ENCODE measurements at regions not wholly inside any gene's neighbourhood (a gene's known extent, or its start where the extent isn't known, plus 50 kb on each side); places are given as distances from the start of the nearest gene placed in this dataset.

DNA sequence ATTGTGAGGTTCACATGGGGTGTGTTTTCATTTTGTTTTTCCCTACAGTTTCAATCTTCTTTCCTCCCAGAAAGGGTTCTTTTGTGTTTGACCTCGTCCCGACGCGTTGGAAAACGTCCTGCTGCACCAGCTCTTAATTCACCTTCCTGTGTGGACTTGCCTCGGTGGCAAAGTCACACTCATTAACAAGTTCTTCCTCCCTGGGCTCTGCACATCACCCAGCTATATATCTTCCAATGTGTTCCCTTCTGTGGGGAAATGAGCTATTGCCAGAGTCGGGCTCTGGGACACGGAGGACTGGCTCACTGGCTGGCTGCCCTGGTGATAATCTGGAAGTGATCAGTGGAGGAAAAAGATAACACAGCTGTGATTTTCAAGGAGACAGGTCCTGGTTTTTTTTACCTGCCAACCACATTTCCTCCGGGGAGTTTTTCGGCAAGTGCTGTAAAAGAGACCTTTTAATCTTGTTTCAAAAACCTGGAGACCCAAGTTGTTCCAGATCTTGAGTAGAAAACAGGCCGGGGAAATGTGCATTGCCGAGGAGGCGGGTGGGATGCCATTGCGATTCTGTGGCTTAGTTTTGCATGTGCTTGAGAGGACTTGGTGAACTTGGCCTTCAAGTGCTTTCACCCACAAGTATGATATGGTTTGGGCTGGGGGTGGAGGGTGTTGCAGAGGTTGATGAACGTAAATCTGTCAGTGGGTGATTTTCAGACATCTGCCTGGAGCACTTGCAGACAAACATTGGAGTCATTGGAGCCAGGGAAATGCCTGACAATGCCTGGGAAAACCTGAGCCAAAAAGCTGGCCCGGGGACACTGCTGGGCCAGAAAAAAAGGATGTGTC, 96.5 kb upstream of the CREB5 start:
- DNase-seq (ENCODE audit: low read depth in 1 of 2, low spot score in 2 of 2) (no peak), FAIRE-seq (no peak)
- TF ChIP-seq YY1 (IDR thresholded peaks at IDR 0.05; ENCODE audit: low read depth, low read length) (no peak), JUN (IDR thresholded peaks at IDR 0.05; ENCODE audit: low read depth, low read length) (no peak), CHD2 (IDR thresholded peaks at IDR 0.05; ENCODE audit: low read length) (no peak), EGR1 (IDR thresholded peaks at IDR 0.05; ENCODE audit: borderline replicate concordance, low read depth, low read length) (no peak), RFX5 (IDR thresholded peaks at IDR 0.05; ENCODE audit: borderline replicate concordance, low read depth, low read length) (no peak), POLR2AphosphoS5 (IDR thresholded peaks at IDR 0.05; ENCODE audit: low read depth, low read length) (no peak), RXRA (IDR thresholded peaks at IDR 0.05; ENCODE audit: insufficient read depth, low read depth, low read length) (no peak), CBX8 (IDR thresholded peaks at IDR 0.05; ENCODE audit: borderline replicate concordance, low read depth, low read length) (no peak), BCL11A (IDR thresholded peaks at IDR 0.05; ENCODE audit: low read depth in 2 of 2, low read length in 2 of 2) (no peak), TBP (IDR thresholded peaks at IDR 0.05; ENCODE audit: low read depth, low read length) (no peak), HDAC2 (IDR thresholded peaks at IDR 0.05; ENCODE audit: borderline replicate concordance in 1 of 2, low read depth in 2 of 2, low read length in 2 of 2) (no peak), KDM5A (IDR thresholded peaks at IDR 0.05; ENCODE audit: low read length) (no peak)
- TF ChIP-seq, protein P1, sequence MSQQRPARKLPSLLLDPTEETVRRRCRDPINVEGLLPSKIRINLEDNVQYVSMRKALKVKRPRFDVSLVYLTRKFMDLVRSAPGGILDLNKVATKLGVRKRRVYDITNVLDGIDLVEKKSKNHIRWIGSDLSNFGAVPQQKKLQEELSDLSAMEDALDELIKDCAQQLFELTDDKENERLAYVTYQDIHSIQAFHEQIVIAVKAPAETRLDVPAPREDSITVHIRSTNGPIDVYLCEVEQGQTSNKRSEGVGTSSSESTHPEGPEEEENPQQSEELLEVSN (IDR thresholded peaks at IDR 0.05) = no peak

More for the DNA sequence above, 96.5 kb upstream of the CREB5 start:
- no peaks in the 10 kb centered on the region for H3K27me3 ChIP-seq (replicated peaks in 1 of 4; ENCODE audit: control insufficient read depth in 3 of 4, extremely low read depth in 1 of 4, insufficient read depth in 3 of 4, low read length in 3 of 4)
- H2BK120ac ChIP-seq (replicated peaks; ENCODE audit: low read depth, low read length) = no peak overlapping the region
- no peak overlapping the region for H2AK5ac ChIP-seq (ENCODE audit: low read depth, low read length)
- ChIA-PET POLR2A (ENCODE audit: partially characterized antibody) (interaction anchor here (0.6 kb wide), 1 partner anchor 95 kb away, joined by 3 read pairs; no protein-coding TSS in a partner anchor), CTCF (ENCODE audit: partially characterized antibody) (interaction anchor here (1.1 to 2.7 kb wide), 5 partner anchors 10 to 47 kb away, joined by 3 to 9 read pairs (median 4); no protein-coding TSS in a partner anchor)
- no peaks in the 10 kb centered on the region for H3K23me2 ChIP-seq (ENCODE audit: low read depth, low read length)
- H4K8ac ChIP-seq (ENCODE audit: extremely low read depth, insufficient read depth, low read length) = no peak overlapping the region
- H3K27ac ChIP-seq (ENCODE audit: low read depth, low read length) = no peak overlapping the region
- H3K56ac ChIP-seq (replicated peaks; ENCODE audit: insufficient read length, low read depth, low read length) = no peak overlapping the region
- no peak overlapping the region for H3K4me2 ChIP-seq (ENCODE audit: insufficient read depth in 1 of 2, low read depth in 2 of 2, low read length in 2 of 2)
- no peak overlapping the region for H4K91ac ChIP-seq (replicated peaks; ENCODE audit: insufficient read length, low read length)
- no peak overlapping the region for H2BK15ac ChIP-seq (ENCODE audit: low read length)
- no peaks in the 10 kb centered on the region for H3K79me1 ChIP-seq (ENCODE audit: low read depth, low read length)
- no peaks in the 10 kb centered on the region for H4K20me1 ChIP-seq (replicated peaks in 1 of 2; ENCODE audit: control insufficient read depth in 1 of 2, insufficient read depth in 2 of 2, low read length in 2 of 2)
- H3K23ac ChIP-seq (ENCODE audit: insufficient read length) = no peak overlapping the region
- H3K14ac ChIP-seq (ENCODE audit: insufficient read length) = no peak overlapping the region
- H3K9me3 ChIP-seq (ENCODE audit: insufficient read depth in 2 of 2, low read depth in 1 of 2, low read length in 1 of 2) = no peaks in the 10 kb centered on the region
- H2BK5ac ChIP-seq (ENCODE audit: low read depth, low read length) = no peak overlapping the region
- peaks cover 0 to 10% (median 3%) of the 10 kb centered on the region in 4 experiments; a peak in 6 of 7 replicates for H3K4me1 ChIP-seq (replicated peaks in 1 of 4; ENCODE audit: control insufficient read depth in 3 of 4, insufficient read depth in 4 of 4, low read length in 3 of 4)
- H2AFZ ChIP-seq (ENCODE audit: low read length) = no peak overlapping the region
- H3K9ac ChIP-seq (replicated peaks in 1 of 4; ENCODE audit: extremely low read depth in 1 of 4, low read depth in 3 of 4, low read length in 3 of 4) = no peak overlapping the region
- 90% methylated on average over 16 of the region's 16 CpGs; no CpG with 5 or more reads in 1 of the 2 experiments for WGBS, 2 experiments (ENCODE audit: extremely low coverage in 1 of 2, insufficient coverage in 1 of 2, insufficient read length in 1 of 2, insufficient replicate concordance in 2 of 2, low coverage in 1 of 2, low lambda C conversion rate in 2 of 2, missing lambda C conversion rate in 1 of 2)
- H3K36me3 ChIP-seq (ENCODE audit: control insufficient read depth in 2 of 4, insufficient read depth in 4 of 4, low read length in 3 of 4) = no peaks in the 10 kb centered on the region
- H3K79me2 ChIP-seq (ENCODE audit: control insufficient read depth in 1 of 2, insufficient read depth in 2 of 2, low read length in 2 of 2) = no peaks in the 10 kb centered on the region
- no peak overlapping the region for H2BK12ac ChIP-seq (ENCODE audit: low read depth, low read length)
- H3K4me3 ChIP-seq (ENCODE audit: extremely low read depth in 1 of 4, insufficient read depth in 2 of 4, low read depth in 3 of 4, low read length in 4 of 4) = no peak overlapping the region
- H4K5ac ChIP-seq (ENCODE audit: insufficient read length, low read depth, low read length) = no peak overlapping the region
- H2BK20ac ChIP-seq (ENCODE audit: low read length) = no peak overlapping the region
- H3K18ac ChIP-seq (ENCODE audit: extremely low read depth, low read length) = no peak overlapping the region
- H3K4ac ChIP-seq (replicated peaks; ENCODE audit: insufficient read length, low read depth, low read length) = no peak overlapping the region

Data from H1 (cell line).